Stromal cell of bone marrow (primary cell): ENCODE measurements at regions not wholly inside any gene's neighbourhood (a gene's known extent, or its start where the extent isn't known, plus 50 kb on each side); places are given as distances from the start of the nearest gene placed in this dataset.

ENCODE experiments used
- DNase-seq: peaks from one replicate; pipeline ENCODE4 v3.0.0-alpha.2; 2012; ENCODE audit warnings: low read depth

- no peak for DNase-seq
Measured at GRCh38 chr3:161156936-161157335, 51.8 kb upstream of the B3GALNT1 start.

- DNase-seq, result no peak
Measured at GRCh38 chr3:161161603-161162002, 56.5 kb upstream of the B3GALNT1 start.

GRCh38 chr3:161163297-161163696 lies 57.8 kb upstream of the NMD3 start:
- peak; percentile 80 for DNase-seq

GRCh38 chr3:161166051-161166450 lies 55.1 kb upstream of the NMD3 start:
- DNase-seq, result no peak

GRCh38 chr3:161171113-161171512 lies 50.0 kb upstream of the NMD3 start:
- peak; percentile 93 for DNase-seq
